ENCODE measurements at regions not wholly inside any gene's neighbourhood (a gene's known extent, or its start where the extent isn't known, plus 50 kb on each side); places are given as distances from the start of the nearest gene placed in this dataset.

GRCh38 chr11:8326337-8326736, 62.7 kb upstream of the LMO1 start:
- no peaks in the 10 kb centered on the region for H3F3A ChIP-seq (ENCODE audit: insufficient read depth, low read length, poor library complexity, severe bottlenecking)
- H3K79me2 ChIP-seq (replicated peaks; ENCODE audit: insufficient read depth, low read length) = no peaks in the 10 kb centered on the region
- H2AFZ ChIP-seq (ENCODE audit: low read depth, low read length) = no peak overlapping the region
- H3K4me2 ChIP-seq (ENCODE audit: low read length) = no peak overlapping the region
- no peak overlapping the region for H3K9ac ChIP-seq (ENCODE audit: low read length)
- no peaks in the 10 kb centered on the region for H4K20me1 ChIP-seq (ENCODE audit: insufficient read depth)
- H3K9me2 ChIP-seq (ENCODE audit: insufficient read depth, low read length) = no peaks in the 10 kb centered on the region
- no peaks in the 10 kb centered on the region for H3K27me3 ChIP-seq (ENCODE audit: insufficient read depth, low read depth, low read length)
- no peaks in the 10 kb centered on the region for H3K9me3 ChIP-seq (ENCODE audit: low read length)
- H3K4me3 ChIP-seq (ENCODE audit: low read length) = no peak overlapping the region
- TF ChIP-seq SMC3 (conservative IDR thresholded peaks at IDR 0.05; ENCODE audit: poor library complexity) (no peak), POLR2AphosphoS5 (IDR thresholded peaks at IDR 0.05) (no peak), TAF1 (IDR thresholded peaks at IDR 0.05; ENCODE audit: low read depth) (no peak), EP300 (conservative IDR thresholded peaks at IDR 0.05; ENCODE audit: poor library complexity, severe bottlenecking) (no peak), REST (IDR thresholded peaks at IDR 0.05; ENCODE audit: borderline replicate concordance) (no peak), EZH2 (IDR thresholded peaks at IDR 0.05; ENCODE audit: borderline replicate concordance, insufficient read depth, low read length, poor library complexity, severe bottlenecking) (no peak), RAD21 (conservative IDR thresholded peaks at IDR 0.05) (no peak), MXI1 (conservative IDR thresholded peaks at IDR 0.05; ENCODE audit: poor library complexity, severe bottlenecking) (no peak)
- TF ChIP-seq, protein P1, sequence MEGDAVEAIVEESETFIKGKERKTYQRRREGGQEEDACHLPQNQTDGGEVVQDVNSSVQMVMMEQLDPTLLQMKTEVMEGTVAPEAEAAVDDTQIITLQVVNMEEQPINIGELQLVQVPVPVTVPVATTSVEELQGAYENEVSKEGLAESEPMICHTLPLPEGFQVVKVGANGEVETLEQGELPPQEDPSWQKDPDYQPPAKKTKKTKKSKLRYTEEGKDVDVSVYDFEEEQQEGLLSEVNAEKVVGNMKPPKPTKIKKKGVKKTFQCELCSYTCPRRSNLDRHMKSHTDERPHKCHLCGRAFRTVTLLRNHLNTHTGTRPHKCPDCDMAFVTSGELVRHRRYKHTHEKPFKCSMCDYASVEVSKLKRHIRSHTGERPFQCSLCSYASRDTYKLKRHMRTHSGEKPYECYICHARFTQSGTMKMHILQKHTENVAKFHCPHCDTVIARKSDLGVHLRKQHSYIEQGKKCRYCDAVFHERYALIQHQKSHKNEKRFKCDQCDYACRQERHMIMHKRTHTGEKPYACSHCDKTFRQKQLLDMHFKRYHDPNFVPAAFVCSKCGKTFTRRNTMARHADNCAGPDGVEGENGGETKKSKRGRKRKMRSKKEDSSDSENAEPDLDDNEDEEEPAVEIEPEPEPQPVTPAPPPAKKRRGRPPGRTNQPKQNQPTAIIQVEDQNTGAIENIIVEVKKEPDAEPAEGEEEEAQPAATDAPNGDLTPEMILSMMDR (IDR thresholded peaks at IDR 0.05; ENCODE audit: poor library complexity, severe bottlenecking) = no peak
- no peaks in the 10 kb centered on the region for H3K36me3 ChIP-seq (ENCODE audit: insufficient read depth, low read length)
- H3K27ac ChIP-seq (ENCODE audit: low read length) = no peak overlapping the region

- Histone ChIP-seq H3F3A (ENCODE audit: insufficient read depth, low read length, poor library complexity, severe bottlenecking) (no peaks in the 10 kb centered on the region), H3K79me2 (replicated peaks; ENCODE audit: insufficient read depth, low read length) (no peaks in the 10 kb centered on the region), H3K9me2 (ENCODE audit: insufficient read depth, low read length) (no peaks in the 10 kb centered on the region), H3K36me3 (ENCODE audit: insufficient read depth, low read length) (no peaks in the 10 kb centered on the region), H3K4me3 (ENCODE audit: low read length) (no peak overlapping the region), H3K9me3 (ENCODE audit: low read length) (no peaks in the 10 kb centered on the region), H3K4me2 (ENCODE audit: low read length) (no peak overlapping the region), H3K27me3 (ENCODE audit: insufficient read depth, low read depth, low read length) (no peaks in the 10 kb centered on the region), H2AFZ (ENCODE audit: low read depth, low read length) (no peak overlapping the region), H3K9ac (ENCODE audit: low read length) (no peak overlapping the region), H3K27ac (ENCODE audit: low read length) (no peak overlapping the region), H4K20me1 (ENCODE audit: insufficient read depth) (no peaks in the 10 kb centered on the region)
- TF ChIP-seq EZH2 (IDR thresholded peaks at IDR 0.05; ENCODE audit: borderline replicate concordance, insufficient read depth, low read length, poor library complexity, severe bottlenecking) = no peak
- no peak for TF ChIP-seq MXI1 (conservative IDR thresholded peaks at IDR 0.05; ENCODE audit: poor library complexity, severe bottlenecking)
- TF ChIP-seq EP300 (conservative IDR thresholded peaks at IDR 0.05; ENCODE audit: poor library complexity, severe bottlenecking) = no peak
These were observed 62.1 kb upstream of the LMO1 start for GRCh38 chr11:8325591-8326304.
